ENCODE measurements at regions not wholly inside any gene's neighbourhood (a gene's known extent, or its start where the extent isn't known, plus 50 kb on each side); places are given as distances from the start of the nearest gene placed in this dataset.

DNA sequence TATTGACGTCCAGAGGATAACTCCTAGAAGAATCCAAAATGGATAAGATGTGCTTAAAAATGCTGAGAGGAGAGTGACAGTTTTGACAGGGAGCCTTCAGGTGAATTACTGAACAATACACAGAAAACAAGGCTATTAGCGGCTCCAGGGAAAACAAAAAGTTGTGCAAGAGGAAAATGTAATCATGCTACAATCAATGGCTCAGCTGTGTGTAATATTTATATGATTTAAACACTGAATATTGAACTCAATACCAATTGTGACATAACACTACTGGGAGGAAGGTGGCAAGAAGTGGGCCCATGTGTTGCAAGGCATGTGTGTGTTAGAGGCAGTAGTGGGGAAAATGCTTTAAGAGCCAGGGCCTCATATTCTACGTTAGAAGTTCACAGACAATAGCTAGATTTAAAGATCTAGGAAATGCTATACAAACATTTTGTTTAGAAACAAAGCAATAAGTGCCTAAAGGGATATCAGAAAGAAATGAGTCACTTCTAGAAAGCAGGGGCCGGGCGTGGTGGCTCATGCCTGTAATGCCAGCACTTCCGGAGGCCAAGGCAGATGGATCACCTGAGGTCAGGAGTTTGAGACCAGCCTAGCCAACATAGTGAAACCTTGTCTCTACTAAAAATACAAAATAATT lies 253.2 kb upstream of the IRX5 start:
- DNase-seq (ENCODE audit: low spot score) = no peak
- TF ChIP-seq, protein P1, sequence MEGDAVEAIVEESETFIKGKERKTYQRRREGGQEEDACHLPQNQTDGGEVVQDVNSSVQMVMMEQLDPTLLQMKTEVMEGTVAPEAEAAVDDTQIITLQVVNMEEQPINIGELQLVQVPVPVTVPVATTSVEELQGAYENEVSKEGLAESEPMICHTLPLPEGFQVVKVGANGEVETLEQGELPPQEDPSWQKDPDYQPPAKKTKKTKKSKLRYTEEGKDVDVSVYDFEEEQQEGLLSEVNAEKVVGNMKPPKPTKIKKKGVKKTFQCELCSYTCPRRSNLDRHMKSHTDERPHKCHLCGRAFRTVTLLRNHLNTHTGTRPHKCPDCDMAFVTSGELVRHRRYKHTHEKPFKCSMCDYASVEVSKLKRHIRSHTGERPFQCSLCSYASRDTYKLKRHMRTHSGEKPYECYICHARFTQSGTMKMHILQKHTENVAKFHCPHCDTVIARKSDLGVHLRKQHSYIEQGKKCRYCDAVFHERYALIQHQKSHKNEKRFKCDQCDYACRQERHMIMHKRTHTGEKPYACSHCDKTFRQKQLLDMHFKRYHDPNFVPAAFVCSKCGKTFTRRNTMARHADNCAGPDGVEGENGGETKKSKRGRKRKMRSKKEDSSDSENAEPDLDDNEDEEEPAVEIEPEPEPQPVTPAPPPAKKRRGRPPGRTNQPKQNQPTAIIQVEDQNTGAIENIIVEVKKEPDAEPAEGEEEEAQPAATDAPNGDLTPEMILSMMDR (IDR thresholded peaks at IDR 0.05) = no peak
- H3K4me3 ChIP-seq = no peak overlapping the region
- peaks cover 0 to 4% of the 10 kb centered on the region in 2 donors for H3K4me1 ChIP-seq (ENCODE audit: control insufficient read depth in 1 of 2, low read depth in 2 of 2)
- no peak overlapping the region for H3K27ac ChIP-seq
- H3K36me3 ChIP-seq = no peaks in the 10 kb centered on the region
- no peaks in the 10 kb centered on the region for H3K9me3 ChIP-seq
- H3K27me3 ChIP-seq (replicated peaks; ENCODE audit: insufficient read depth) = no peaks in the 10 kb centered on the region
- no peak for ATAC-seq (ENCODE audit: insufficient number of reproducible peaks, low FRiP score, low read depth)

DNA sequence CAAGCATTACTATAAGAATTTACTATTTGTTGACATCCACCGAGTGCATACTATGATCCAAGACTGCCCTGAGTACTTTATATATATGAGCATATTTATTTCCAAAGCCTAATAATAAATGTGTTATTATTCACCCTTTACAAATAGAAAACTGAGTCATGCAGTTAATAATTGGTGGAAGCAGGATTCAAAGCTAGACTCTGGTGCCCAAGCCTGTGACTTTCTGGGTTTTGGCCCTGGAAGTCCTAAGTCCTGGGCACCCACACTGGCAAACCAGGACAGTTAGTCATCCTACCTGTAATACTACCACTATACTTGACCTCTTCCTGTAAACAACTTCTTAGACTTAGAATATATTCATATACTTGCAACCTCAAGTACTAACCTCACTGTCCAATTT lies 257.4 kb upstream of the IRX5 start:
- ATAC-seq (ENCODE audit: insufficient number of reproducible peaks, low FRiP score, low read depth) (no peak), DNase-seq (ENCODE audit: low spot score) (no peak)
- Histone ChIP-seq H3K4me1 (ENCODE audit: control insufficient read depth in 1 of 2, low read depth in 2 of 2) (peaks cover 0 to 4% of the 10 kb centered on the region in 2 donors), H3K27ac (no peak overlapping the region), H3K9me3 (no peaks in the 10 kb centered on the region), H3K27me3 (replicated peaks; ENCODE audit: insufficient read depth) (no peaks in the 10 kb centered on the region), H3K36me3 (no peaks in the 10 kb centered on the region), H3K4me3 (no peak overlapping the region)
- TF ChIP-seq, protein P1 (IDR thresholded peaks at IDR 0.05) = no peak

DNA sequence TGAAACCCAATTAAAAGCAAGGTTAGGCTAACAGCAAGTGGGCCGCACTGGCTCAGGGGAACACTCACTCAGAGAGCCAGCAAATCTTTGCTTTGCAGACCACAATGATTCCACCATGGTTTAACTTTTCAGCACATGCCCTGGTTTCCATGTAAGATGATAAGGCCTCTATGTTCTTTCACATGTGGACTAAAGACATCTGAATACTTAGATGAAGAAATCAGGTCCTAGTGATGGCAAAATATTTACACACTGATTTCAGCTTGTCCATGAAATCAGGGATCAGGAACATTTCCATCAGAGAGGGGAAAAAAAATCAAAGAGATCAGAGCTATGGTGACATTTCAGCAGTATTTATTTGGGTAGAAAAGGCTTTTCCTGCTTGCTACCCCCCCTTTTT lies 258.2 kb upstream of the IRX5 start:
- Histone ChIP-seq H3K4me1 (ENCODE audit: control insufficient read depth in 1 of 2, low read depth in 2 of 2) (peaks cover 0 to 4% of the 10 kb centered on the region in 2 donors), H3K36me3 (no peaks in the 10 kb centered on the region), H3K9me3 (no peaks in the 10 kb centered on the region), H3K4me3 (no peak overlapping the region), H3K27me3 (replicated peaks; ENCODE audit: insufficient read depth) (no peaks in the 10 kb centered on the region), H3K27ac (no peak overlapping the region)
- DNase-seq (ENCODE audit: low spot score) (no peak), ATAC-seq (ENCODE audit: insufficient number of reproducible peaks, low FRiP score, low read depth) (no peak)
- TF ChIP-seq, protein P1 (IDR thresholded peaks at IDR 0.05) = no peak

DNA sequence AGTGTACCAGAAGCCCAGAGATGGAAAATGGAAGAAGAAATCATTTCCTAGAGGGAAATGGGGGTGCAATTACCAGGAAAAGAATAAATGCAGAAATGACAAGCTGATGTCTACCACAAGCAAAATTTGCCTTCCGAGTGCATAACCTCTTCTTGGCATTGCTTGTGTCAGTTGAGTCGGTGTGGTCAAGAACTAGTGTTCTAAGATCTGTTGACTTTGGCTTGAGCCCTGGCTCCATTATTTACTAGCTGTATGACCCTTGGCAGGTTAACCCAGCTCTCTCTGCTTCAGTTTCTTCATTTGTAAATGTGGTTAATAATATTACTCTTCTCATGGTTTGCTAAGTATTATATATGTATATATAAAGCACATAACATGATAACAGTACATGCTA lies 273.0 kb upstream of the IRX5 start:
- no peak overlapping the region for H3K27ac ChIP-seq
- H3K27me3 ChIP-seq (replicated peaks; ENCODE audit: insufficient read depth) = no peaks in the 10 kb centered on the region
- ATAC-seq (ENCODE audit: insufficient number of reproducible peaks, low FRiP score, low read depth) (no peak), DNase-seq (ENCODE audit: low spot score) (no peak)
- H3K36me3 ChIP-seq = no peaks in the 10 kb centered on the region
- no peaks in the 10 kb centered on the region for H3K9me3 ChIP-seq
- peak overlapping the region; percentile 39 for H3K4me3 ChIP-seq
- peaks cover 28 to 49% of the 10 kb centered on the region in 2 donors for H3K4me1 ChIP-seq (ENCODE audit: control insufficient read depth in 1 of 2, low read depth in 2 of 2)
- TF ChIP-seq, protein P1 (IDR thresholded peaks at IDR 0.05) = no peak

DNA sequence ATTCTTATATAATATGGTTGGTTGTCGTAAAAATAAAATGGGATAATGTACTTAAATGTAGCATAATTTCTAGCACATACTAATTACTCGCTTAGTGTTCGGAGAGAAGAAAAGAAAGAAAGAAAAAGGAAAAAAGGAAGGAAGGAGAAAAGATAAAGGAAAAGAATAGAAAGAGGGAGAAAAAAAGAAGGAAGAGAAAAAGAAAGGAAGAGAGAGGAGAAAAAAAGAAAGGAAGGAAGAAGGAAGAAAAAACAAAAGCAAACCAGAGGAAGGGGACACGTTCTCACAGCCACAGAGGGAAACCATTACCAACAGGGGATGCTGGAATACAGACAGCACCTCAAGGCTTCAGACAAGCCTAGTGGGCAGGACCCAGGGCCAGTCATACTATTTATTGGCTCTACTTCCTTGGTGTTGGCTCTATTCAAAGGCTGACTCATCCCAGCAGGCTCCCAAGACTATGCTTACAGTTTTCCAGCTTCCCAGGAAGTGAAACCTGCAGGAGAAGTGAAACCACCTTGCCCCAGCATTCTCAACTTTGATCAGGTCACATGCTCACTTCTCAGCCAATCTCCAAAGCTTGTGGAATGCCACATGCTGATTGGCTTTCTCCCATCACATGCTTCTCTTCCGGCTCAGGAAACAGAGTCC lies 273.5 kb upstream of the IRX5 start:
- TF ChIP-seq, protein P1 (IDR thresholded peaks at IDR 0.05) = no peak
- peak overlapping the region; percentile 39 for H3K4me3 ChIP-seq
- no peaks in the 10 kb centered on the region for H3K9me3 ChIP-seq
- peak; percentile 98 for ATAC-seq (ENCODE audit: insufficient number of reproducible peaks, low FRiP score, low read depth)
- peaks cover 28 to 50% of the 10 kb centered on the region in 2 donors for H3K4me1 ChIP-seq (ENCODE audit: control insufficient read depth in 1 of 2, low read depth in 2 of 2)
- peak; percentile 9 for DNase-seq (ENCODE audit: low spot score)
- no peaks in the 10 kb centered on the region for H3K36me3 ChIP-seq
- H3K27me3 ChIP-seq (replicated peaks; ENCODE audit: insufficient read depth) = no peaks in the 10 kb centered on the region
- peak overlapping the region in 1 of 2 donors; percentile 11 for H3K27ac ChIP-seq

All from thoracic aorta (tissue), 2 donors.